ENCODE measurements at regions not wholly inside any gene's neighbourhood (a gene's known extent, or its start where the extent isn't known, plus 50 kb on each side); places are given as distances from the start of the nearest gene placed in this dataset.

DNA sequence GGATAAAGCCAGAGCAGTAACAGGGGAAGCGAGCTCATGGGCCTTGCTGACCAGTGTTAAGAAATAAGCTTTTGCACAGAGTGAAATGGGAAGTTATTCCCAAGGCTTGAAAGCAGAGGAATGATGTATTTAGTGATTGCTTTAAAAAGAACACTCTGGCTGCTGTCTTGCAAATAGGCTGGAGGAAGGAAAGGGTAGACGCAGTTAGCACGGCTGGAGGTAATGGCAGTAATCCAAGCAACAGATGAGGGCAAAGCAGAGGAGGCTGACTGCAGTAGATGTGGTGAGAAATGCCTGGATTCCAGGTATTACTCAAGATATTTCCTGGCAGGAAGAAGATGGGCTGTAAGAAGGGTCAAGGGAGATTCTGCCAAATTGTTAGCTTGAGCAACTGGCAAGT is 1342.3 kb upstream of the AGA start:
- TF ChIP-seq, protein P1, sequence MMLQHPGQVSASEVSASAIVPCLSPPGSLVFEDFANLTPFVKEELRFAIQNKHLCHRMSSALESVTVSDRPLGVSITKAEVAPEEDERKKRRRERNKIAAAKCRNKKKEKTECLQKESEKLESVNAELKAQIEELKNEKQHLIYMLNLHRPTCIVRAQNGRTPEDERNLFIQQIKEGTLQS (IDR thresholded peaks at IDR 0.05): no peak
- no peak for TF ChIP-seq SIN3A (IDR thresholded peaks at IDR 0.05; ENCODE audit: low read depth)
- no peak for TF ChIP-seq SP1 (IDR thresholded peaks at IDR 0.05; ENCODE audit: low read depth)
- TF ChIP-seq ZBTB33 (IDR thresholded peaks at IDR 0.05; ENCODE audit: extremely low read depth, insufficient replicate concordance, low read length): no peak
- CTCF ChIA-PET: no interaction called here
- DNase-seq (ENCODE audit: low read depth, low spot score) (no peak), ATAC-seq (no peak)
- Histone ChIP-seq H3K9ac (ENCODE audit: low read length) (no peak overlapping the region), H3K27ac (ENCODE audit: low read depth, low read length) (no peak overlapping the region), H3K4me1 (ENCODE audit: control insufficient read depth in 1 of 2, insufficient read depth in 2 of 2, low read length in 2 of 2) (no peaks in the 10 kb centered on the region), H3K79me2 (ENCODE audit: insufficient read depth, low read length) (no peaks in the 10 kb centered on the region), H3K4me3 (replicated peaks in 1 of 2; ENCODE audit: low read depth in 1 of 2, low read length in 2 of 2) (no peak overlapping the region), H2AFZ (ENCODE audit: low read depth, low read length, poor library complexity, severe bottlenecking) (no peak overlapping the region), H3K4me2 (ENCODE audit: low read length) (no peak overlapping the region), H3K9me3 (ENCODE audit: control insufficient read depth in 1 of 2, insufficient read depth in 1 of 2, low read depth in 1 of 2, low read length in 2 of 2) (no peaks in the 10 kb centered on the region), H3K9me2 (ENCODE audit: insufficient read depth) (no peaks in the 10 kb centered on the region), H4K20me1 (ENCODE audit: insufficient read depth) (no peaks in the 10 kb centered on the region), H3K36me3 (ENCODE audit: control insufficient read depth in 1 of 2, insufficient read depth in 2 of 2, low read length in 2 of 2) (no peaks in the 10 kb centered on the region), H3K27me3 (ENCODE audit: insufficient read depth, low read length) (no peaks in the 10 kb centered on the region)
- intact Hi-C loops (cut with micrococcal nuclease): no loop called here
- POLR2A ChIA-PET: no interaction called here
- RAD21 ChIA-PET (ENCODE audit: low non-redundant PET in 1 of 2, low total read pairs in 2 of 2, uncharacterized antibody in 2 of 2, unreplicated experiment in 2 of 2): no interaction called here
- no TSS peak for BruUV-seq (replicated peaks)

DNA sequence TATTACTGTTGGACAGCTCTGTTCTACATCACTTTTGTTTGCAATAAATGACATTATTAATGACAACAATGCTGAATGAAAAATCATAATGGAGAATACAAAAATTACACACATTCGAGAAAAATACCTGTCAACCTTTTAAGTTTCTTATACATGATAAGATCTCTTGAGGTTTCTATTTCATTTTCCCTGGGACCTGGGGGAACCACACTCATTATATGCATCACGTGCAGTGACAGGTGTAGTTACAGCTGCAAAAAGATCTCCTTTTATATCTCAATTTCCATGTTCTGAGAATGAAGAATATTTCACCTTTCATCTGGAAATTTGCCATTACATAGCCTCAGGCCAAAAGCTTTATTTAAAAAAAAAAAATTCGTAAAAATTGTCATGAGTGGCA is 1347.0 kb upstream of the AGA start:
- POLR2A ChIA-PET: no interaction called here
- H3K79me2 ChIP-seq (ENCODE audit: insufficient read depth, low read length): no peaks in the 10 kb centered on the region
- H3K4me1 ChIP-seq (ENCODE audit: control insufficient read depth in 1 of 2, insufficient read depth in 2 of 2, low read length in 2 of 2): no peaks in the 10 kb centered on the region
- no peak overlapping the region for H3K4me3 ChIP-seq (replicated peaks in 1 of 2; ENCODE audit: low read depth in 1 of 2, low read length in 2 of 2)
- no peaks in the 10 kb centered on the region for H3K9me3 ChIP-seq (ENCODE audit: control insufficient read depth in 1 of 2, insufficient read depth in 1 of 2, low read depth in 1 of 2, low read length in 2 of 2)
- ATAC-seq (no peak), DNase-seq (ENCODE audit: low read depth, low spot score) (no peak)
- no TSS peak for BruUV-seq (replicated peaks)
- no peaks in the 10 kb centered on the region for H3K9me2 ChIP-seq (ENCODE audit: insufficient read depth)
- intact Hi-C loops (cut with micrococcal nuclease): no loop called here
- no peaks in the 10 kb centered on the region for H3K27me3 ChIP-seq (ENCODE audit: insufficient read depth, low read length)
- RAD21 ChIA-PET (ENCODE audit: low non-redundant PET in 1 of 2, low total read pairs in 2 of 2, uncharacterized antibody in 2 of 2, unreplicated experiment in 2 of 2): no interaction called here
- CTCF ChIA-PET: no interaction called here
- H3K27ac ChIP-seq (ENCODE audit: low read depth, low read length): no peak overlapping the region
- no peaks in the 10 kb centered on the region for H3K36me3 ChIP-seq (ENCODE audit: control insufficient read depth in 1 of 2, insufficient read depth in 2 of 2, low read length in 2 of 2)
- no peaks in the 10 kb centered on the region for H4K20me1 ChIP-seq (ENCODE audit: insufficient read depth)
- H3K9ac ChIP-seq (ENCODE audit: low read length): no peak overlapping the region
- no peak overlapping the region for H3K4me2 ChIP-seq (ENCODE audit: low read length)
- no peak overlapping the region for H2AFZ ChIP-seq (ENCODE audit: low read depth, low read length, poor library complexity, severe bottlenecking)
- TF ChIP-seq RAD21 (IDR thresholded peaks at IDR 0.05; ENCODE audit: low read depth): no peak
- TF ChIP-seq SRF (IDR thresholded peaks at IDR 0.05; ENCODE audit: low read depth): no peak
- TF ChIP-seq, protein P2, sequence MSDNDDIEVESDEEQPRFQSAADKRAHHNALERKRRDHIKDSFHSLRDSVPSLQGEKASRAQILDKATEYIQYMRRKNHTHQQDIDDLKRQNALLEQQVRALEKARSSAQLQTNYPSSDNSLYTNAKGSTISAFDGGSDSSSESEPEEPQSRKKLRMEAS (IDR thresholded peaks at IDR 0.05): no peak
- TF ChIP-seq, protein P3, sequence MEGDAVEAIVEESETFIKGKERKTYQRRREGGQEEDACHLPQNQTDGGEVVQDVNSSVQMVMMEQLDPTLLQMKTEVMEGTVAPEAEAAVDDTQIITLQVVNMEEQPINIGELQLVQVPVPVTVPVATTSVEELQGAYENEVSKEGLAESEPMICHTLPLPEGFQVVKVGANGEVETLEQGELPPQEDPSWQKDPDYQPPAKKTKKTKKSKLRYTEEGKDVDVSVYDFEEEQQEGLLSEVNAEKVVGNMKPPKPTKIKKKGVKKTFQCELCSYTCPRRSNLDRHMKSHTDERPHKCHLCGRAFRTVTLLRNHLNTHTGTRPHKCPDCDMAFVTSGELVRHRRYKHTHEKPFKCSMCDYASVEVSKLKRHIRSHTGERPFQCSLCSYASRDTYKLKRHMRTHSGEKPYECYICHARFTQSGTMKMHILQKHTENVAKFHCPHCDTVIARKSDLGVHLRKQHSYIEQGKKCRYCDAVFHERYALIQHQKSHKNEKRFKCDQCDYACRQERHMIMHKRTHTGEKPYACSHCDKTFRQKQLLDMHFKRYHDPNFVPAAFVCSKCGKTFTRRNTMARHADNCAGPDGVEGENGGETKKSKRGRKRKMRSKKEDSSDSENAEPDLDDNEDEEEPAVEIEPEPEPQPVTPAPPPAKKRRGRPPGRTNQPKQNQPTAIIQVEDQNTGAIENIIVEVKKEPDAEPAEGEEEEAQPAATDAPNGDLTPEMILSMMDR (IDR thresholded peaks at IDR 0.05 in 2 of 3, conservative IDR thresholded peaks at IDR 0.05 in 1 of 3; ENCODE audit: borderline replicate concordance in 1 of 3, insufficient read depth in 1 of 3, low read depth in 2 of 3, low read length in 2 of 3): no peak
- no peak for TF ChIP-seq EZH2 (IDR thresholded peaks at IDR 0.05)
- TF ChIP-seq POLR2A (IDR thresholded peaks at IDR 0.05; ENCODE audit: borderline replicate concordance, extremely low read depth, insufficient read depth, insufficient read length): no peak
- TF ChIP-seq, protein P1 (IDR thresholded peaks at IDR 0.05): no peak
- no peak for TF ChIP-seq CEBPB (IDR thresholded peaks at IDR 0.05; ENCODE audit: low read depth)
- no peak for TF ChIP-seq ZNF274 (IDR thresholded peaks at IDR 0.05; ENCODE audit: low read depth, low read length)
- no peak for TF ChIP-seq FOSL1 (IDR thresholded peaks at IDR 0.05; ENCODE audit: low read depth)
- no peak for TF ChIP-seq ELF1 (IDR thresholded peaks at IDR 0.05; ENCODE audit: borderline replicate concordance, low read depth)
- no peak for TF ChIP-seq SIN3A (IDR thresholded peaks at IDR 0.05; ENCODE audit: low read depth)
- no peak for TF ChIP-seq ZBTB33 (IDR thresholded peaks at IDR 0.05; ENCODE audit: extremely low read depth, insufficient replicate concordance, low read length)
- TF ChIP-seq POLR2AphosphoS5 (IDR thresholded peaks at IDR 0.05; ENCODE audit: low read depth, low read length): no peak

Measured in HCT116 (cell line).